ENCODE measurements at regions not wholly inside any gene's neighbourhood (a gene's known extent, or its start where the extent isn't known, plus 50 kb on each side); places are given as distances from the start of the nearest gene placed in this dataset.

- TF ChIP-seq POLR2AphosphoS5 (IDR thresholded peaks at IDR 0.05; ENCODE audit: insufficient read depth in 1 of 2, low read depth in 1 of 2) (no peak), CTCF (IDR thresholded peaks at IDR 0.05) (no peak), POLR2A (IDR thresholded peaks at IDR 0.05) (no peak)
These were observed 154.6 kb upstream of the EEPD1 start for GRCh38 chr7:35998481-35998880.
